ENCODE measurements at regions not wholly inside any gene's neighbourhood (a gene's known extent, or its start where the extent isn't known, plus 50 kb on each side); places are given as distances from the start of the nearest gene placed in this dataset.
"Not testable (repeated sequence)": the region's sequence is repeated elsewhere in the genome, so short reads cannot be mapped to it uniquely, and the experiment has no call there.

DNA sequence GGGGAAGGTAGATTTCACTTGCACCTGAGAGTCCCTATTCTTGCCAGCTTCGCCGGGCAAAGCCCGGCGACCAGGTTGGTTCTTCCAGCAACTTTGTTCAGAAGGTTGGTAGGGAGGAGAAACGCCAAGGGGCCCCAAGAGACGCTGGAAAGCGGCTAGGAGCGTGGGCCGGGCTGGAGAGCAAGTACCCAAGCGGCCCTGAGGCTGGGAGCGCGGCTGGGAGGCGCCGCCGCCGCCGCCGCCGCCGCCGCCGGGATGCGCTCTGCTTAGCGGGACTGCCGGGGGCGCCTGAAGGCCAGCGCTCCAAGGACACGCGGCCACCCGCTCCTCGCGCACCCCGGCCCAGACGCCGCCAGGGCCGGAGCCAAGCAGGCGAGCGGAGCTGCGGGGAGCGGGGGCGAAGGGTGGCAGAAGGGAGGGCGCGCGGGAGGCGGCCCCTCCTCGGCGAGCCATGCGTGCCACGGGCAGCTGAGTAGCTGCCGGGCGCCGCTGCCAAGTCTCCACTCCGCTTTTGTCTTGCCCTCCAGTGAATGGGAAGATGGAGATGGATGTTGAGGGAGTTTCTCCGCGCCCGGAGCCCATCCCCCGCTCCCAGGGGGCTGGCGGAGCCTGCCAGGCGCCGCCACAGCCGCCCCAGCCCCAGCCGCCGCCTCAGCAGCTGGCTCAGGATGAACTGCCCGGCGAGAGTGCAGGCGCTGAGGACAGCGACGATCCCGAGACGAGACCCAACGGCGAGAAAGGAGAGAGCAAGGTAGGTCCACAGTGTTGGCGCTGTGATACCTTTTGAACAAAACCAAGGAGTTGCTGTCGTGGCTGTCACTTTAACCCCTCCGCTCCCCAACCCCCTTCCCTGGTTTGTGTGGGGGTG lies 227.4 kb upstream of the AZI2 start:
- DNase-seq (ENCODE audit: low spot score) = peak; percentile 90

- DNase-seq (ENCODE audit: low spot score) = peak; percentile 52
Measured at GRCh38 chr3:28576614-28577200, 228.1 kb upstream of the AZI2 start.

DNA sequence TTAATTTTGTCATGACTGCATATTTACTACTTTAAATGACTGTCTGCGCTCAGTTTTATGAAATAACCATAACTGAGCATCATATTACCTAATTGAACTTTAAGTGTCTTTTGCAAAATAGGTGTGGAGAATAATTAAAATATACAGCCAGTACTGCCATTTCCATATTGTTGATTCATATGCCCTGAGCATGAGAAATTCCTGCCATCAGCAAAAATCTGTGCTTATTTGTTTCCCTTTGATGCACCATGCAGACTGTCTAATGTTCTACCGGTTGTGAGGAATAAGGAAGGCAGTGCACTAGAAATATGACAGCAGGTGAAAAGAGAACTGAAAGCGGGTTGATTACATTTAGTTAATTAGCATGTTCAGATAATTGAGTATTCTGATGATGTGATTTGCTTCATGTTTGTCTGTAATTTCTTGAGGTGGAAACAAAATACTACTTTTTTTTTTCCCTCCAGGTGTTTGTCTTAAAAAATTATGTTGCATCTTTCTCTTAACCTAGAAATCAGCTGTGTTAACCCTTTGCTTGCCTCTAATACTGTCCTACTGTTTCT lies 229.4 kb upstream of the AZI2 start:
- no peak for DNase-seq (ENCODE audit: low spot score)

DNA sequence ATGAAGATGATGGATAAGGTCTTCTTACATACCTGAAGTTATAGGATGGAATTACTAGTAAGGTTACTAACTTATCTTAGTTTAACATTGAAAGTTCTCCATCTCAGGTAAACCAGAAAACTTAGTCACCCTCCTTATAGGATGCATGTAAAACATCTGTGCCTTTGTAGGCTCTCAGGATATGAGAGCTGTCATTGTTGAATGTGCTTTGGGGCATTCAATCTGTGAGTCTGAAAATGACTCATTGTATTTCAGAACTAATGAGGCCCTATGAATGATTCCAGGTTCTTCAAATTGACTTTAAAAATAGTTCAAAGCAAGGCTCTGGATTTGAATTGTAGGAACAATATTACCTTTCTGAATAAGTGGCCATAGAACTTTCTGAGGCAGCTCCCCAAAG lies 237.7 kb upstream of the AZI2 start:
- no peak for DNase-seq (ENCODE audit: low spot score)

DNA sequence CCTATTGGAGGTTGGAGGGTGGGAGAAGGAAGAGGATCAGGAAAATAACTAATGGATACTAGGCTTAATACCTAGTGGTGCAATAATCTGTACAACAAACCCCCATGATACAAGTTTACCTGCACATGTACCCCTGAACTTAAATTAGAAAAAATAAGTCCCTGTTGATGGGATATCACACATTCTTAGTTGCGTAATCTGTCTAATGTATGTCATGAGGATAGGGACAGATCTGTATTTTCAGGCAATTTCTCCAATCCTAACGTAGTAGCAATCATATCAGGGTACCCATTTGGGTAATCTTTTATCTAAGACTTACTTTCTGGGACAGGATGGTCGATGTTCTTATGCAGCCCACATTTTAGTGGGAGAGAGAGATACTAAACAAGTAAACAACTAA lies 239.1 kb upstream of the AZI2 start:
- no peak for DNase-seq (ENCODE audit: low spot score)

DNA sequence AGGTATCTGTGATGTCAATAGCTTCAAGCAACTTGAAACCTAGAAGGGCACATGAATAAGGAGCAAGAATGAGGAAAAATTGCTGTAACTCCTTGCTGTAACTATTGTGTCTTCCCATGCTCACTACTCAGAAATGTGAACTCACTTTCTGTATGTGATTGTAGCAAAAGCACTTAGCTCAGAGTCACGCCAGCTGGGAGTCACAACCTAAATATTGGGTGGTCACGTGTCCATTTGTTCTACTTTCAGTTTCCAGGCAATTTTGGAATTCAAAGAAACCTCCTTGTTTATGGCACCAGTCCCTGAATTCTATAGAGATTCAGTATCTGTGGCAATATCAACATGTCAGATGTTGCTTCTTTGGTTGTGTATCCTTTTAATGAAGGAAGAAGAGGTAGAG lies 241.6 kb upstream of the AZI2 start:
- no peak for DNase-seq (ENCODE audit: low spot score)

- DNase-seq (ENCODE audit: low spot score) = no peak
Measured at GRCh38 chr3:28590860-28591259, 242.2 kb upstream of the AZI2 start.

GRCh38 chr3:28595372-28595771 lies 246.7 kb upstream of the AZI2 start:
- no peak for DNase-seq (ENCODE audit: low spot score)

- DNase-seq (ENCODE audit: low spot score) = no peak
Measured at GRCh38 chr3:28597452-28597851, 248.8 kb upstream of the AZI2 start.

GRCh38 chr3:28598165-28598564 lies 249.5 kb upstream of the AZI2 start:
- DNase-seq (ENCODE audit: low spot score) = no peak

DNA sequence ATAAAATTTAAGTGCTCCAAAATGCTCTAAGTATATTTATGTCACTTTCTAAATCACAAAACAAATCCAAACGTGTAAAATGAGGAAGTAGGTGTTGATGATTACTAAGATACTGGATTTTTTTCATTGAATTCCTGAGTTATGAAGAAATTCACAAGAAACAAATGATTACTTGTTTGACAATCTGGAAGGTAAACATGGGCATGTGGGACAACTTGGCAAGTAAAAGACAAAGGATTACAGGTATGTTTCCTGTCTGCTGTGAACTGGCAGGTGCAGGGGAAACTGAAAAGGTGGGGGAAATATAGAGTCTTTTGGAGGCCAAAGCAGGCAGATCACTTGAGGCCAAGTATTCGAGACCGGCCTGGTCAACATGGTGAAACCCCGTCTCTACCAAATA lies 252.7 kb upstream of the AZI2 start:
- DNase-seq (ENCODE audit: low spot score) = no peak

- no peak for DNase-seq (ENCODE audit: low spot score)
Measured at GRCh38 chr3:28606283-28606682, 257.7 kb upstream of the AZI2 start.

DNA sequence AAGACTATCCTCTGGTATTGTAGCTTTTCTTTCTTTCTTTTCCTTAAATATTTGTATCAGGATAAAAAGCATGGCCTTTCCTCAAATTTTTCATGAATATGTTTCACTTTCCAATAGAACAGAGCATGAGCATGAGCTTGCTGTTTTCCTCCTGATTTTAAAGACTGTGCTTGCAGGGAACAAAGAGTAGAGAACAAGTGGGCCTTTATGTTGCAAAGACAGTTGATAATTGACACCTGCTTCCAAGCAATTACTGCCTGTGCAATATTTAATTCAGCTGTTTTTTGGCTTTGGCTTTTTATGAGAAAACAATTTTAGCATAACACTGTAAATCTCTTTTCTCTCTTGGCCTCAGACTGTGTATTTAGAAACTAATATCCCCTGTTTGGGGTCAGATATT lies 263.6 kb upstream of the AZI2 start:
- no peak for DNase-seq (ENCODE audit: low spot score)

DNA sequence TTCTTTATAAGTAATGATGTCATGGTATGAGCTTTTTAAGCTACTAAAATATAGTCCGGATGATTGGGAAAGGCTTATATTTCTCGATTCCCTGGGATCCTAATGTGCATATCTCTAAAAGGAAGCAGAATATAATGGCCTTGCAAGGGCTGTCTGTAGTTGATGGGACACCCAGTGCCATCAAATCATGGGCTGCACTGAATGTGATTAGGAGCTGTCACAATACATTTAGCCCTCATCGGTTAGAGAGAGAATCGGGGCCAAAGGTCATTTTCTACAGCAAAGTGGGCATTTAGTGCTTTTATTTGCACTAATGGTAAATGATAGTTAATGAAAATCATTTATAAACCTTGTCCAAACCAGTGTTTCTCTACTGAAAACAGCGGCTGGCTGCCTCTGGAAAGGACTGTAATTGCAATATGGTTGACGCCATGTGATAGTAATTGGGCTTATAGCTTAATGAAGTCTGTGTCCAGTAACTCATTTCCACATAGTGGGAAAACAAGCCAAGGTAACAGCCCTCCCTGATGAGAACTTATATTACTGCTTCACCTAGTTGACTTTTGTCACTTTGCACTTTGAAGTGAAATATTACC lies 265.0 kb upstream of the AZI2 start:
- DNase-seq (ENCODE audit: low spot score) = no peak

DNA sequence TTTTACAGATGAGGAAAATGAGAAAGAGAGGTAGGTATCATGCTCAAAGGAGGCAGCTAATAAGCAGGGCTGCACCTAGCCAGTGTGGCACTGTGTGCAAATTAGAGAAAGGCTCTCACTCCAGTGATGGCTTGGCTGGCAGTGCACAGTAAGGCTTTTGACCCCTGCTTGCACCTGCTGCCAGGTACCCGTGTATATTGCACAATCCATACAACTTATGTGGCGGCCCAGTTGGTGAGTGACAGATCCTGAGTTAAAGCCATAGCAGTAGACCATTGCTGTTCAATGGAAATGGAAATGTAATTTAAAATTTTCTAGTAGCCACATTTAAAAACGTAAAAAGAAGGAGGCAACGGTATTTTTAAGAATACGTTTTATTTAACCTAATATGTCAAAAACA lies 266.4 kb upstream of the AZI2 start:
- DNase-seq (ENCODE audit: low spot score) = no peak

GRCh38 chr3:28615971-28616370 lies 267.3 kb upstream of the AZI2 start:
- DNase-seq (ENCODE audit: low spot score) = no peak

GRCh38 chr3:28617821-28618220 lies 269.2 kb upstream of the AZI2 start:
- DNase-seq (ENCODE audit: low spot score) = no peak

GRCh38 chr3:28623106-28623505 lies 274.5 kb upstream of the AZI2 start:
- no peak for DNase-seq (ENCODE audit: low spot score)

- DNase-seq (ENCODE audit: low spot score) = no peak
Measured at GRCh38 chr3:28624084-28624483, 275.5 kb upstream of the AZI2 start.

DNA sequence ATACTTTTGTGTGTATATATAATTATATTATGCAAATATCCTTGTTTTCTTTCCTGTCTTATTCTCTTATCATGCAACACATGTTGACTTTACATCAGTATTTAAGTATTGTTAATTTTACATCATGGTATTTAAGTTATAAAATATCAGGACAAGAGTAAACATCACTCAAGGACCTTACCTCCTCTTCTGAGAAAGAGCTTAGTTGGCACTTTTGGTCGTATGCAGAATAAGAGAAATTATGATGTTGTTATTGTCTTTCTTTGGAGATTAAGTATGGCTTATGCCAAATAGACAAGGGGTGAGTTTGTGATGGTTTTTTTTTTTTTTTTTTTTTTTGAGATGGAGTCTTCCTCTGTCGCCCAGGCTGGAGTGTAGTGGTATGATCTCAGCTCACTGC lies 279.2 kb upstream of the AZI2 start:
- not testable (repeated sequence) for DNase-seq (ENCODE audit: low spot score)

DNA sequence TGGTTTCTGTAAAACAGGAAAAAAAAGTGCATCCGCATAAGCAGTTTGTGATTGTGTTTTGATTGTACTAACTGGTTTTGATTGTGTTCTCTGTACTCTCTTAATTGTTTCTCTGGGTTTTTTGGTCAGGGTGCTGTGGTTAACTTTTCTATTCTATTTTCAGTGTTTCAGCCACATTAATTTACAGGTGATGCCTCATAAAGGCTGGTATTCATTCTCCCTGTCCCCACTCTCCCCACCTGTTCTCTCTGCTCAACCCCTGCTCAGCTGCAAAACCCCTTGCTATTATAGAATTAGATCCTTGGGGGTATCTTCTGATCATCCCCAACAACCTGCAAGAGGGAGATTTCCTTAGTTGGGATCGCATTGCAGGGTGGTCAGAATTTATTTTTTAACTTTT lies 285.4 kb upstream of the AZI2 start:
- DNase-seq (ENCODE audit: low spot score) = no peak

GRCh38 chr3:28637742-28638141 lies 289.1 kb upstream of the AZI2 start:
- DNase-seq (ENCODE audit: low spot score) = no peak

DNA sequence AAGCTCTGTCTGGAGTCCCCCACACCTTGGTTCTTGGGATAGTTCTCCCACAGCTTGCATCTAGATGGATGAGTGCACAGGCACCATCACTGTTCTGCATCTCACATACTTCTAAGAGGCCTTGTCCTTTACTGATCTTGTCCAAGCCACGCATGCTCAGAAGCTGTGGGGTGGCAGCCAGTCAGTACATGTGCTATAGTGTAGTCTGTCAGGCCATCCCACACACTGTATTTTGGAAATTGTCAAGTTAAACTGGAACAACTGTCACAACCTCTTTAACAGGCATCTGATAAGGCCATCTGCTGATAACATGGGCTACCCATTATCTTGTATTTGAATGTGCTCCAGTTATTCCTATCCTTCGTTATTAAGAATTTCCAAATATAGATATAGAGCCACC lies 296.5 kb upstream of the AZI2 start:
- no peak for DNase-seq (ENCODE audit: low spot score)

Data from D341Med (cell line).